MM.1S (cell line): ENCODE measurements at regions not wholly inside any gene's neighbourhood (a gene's known extent, or its start where the extent isn't known, plus 50 kb on each side); places are given as distances from the start of the nearest gene placed in this dataset.

Experiments used
- DNase-seq: peaks from one replicate; pipeline ENCODE4 v3.0.0-alpha.2; 2015
- H2AFZ ChIP-seq: fragments of 300-600 bp; sonication (generic); 2 replicates; pipeline ENCODE4 v1.6.0; 2016; ENCODE audit warnings: antibody characterized with exemption, low read length
- H3F3A ChIP-seq: fragments of 300-600 bp; sonication (generic); 2 replicates; pipeline ENCODE4 v1.6.1; 2016; ENCODE audit warnings: mild to moderate bottlenecking, antibody characterized with exemption, low read length, moderate library complexity, mixed read lengths; ENCODE audit not compliant: insufficient read depth
- H3K27ac ChIP-seq: fragments of 300-600 bp; sonication (generic); 2 replicates; pipeline ENCODE4 v1.5.1; 2016; ENCODE audit warnings: mild to moderate bottlenecking, low read length
- H3K27me3 ChIP-seq: fragments of 300-600 bp; sonication (generic); replicated peaks from 2 replicates; pipeline ENCODE4 v1.6.0; 2016; ENCODE audit warnings: low read length; ENCODE audit not compliant: insufficient read depth
- H3K36me3 ChIP-seq: fragments of 300-600 bp; sonication (generic); replicated peaks from 2 replicates; pipeline ENCODE4 v1.6.1; 2016; ENCODE audit warnings: mild to moderate bottlenecking, low read length, mixed read lengths; ENCODE audit not compliant: insufficient read depth
- H3K4me1 ChIP-seq: fragments of 300-600 bp; sonication (generic); 2 replicates; pipeline ENCODE4 v1.6.1; 2016; ENCODE audit warnings: low read length, mixed read lengths
- H3K4me2 ChIP-seq: fragments of 300-600 bp; sonication (generic); 2 replicates; pipeline ENCODE4 v1.6.0; 2016; ENCODE audit warnings: low read depth, low read length
- H3K4me3 ChIP-seq: fragments of 300-600 bp; sonication (generic); 2 replicates; pipeline ENCODE4 v1.5.1; 2016; ENCODE audit warnings: low read length, mixed read lengths
- H3K79me2 ChIP-seq: fragments of 300-600 bp; sonication (generic); 2 replicates; pipeline ENCODE4 v1.6.1; 2016; ENCODE audit warnings: mixed run types, low read length, mixed read lengths
- H3K9ac ChIP-seq: fragments of 300-600 bp; sonication (generic); 2 replicates; pipeline ENCODE4 v1.6.1; 2016; ENCODE audit warnings: low read length, mixed read lengths
- H3K9me2 ChIP-seq: fragments of 300-600 bp; sonication (generic); replicated peaks from 2 replicates; pipeline ENCODE4 v1.6.1; 2016; ENCODE audit warnings: mild to moderate bottlenecking, low read length, mixed read lengths; ENCODE audit not compliant: insufficient read depth
- H3K9me3 ChIP-seq: fragments of 300-600 bp; sonication (generic); replicated peaks from 2 replicates; pipeline ENCODE4 v1.6.1; 2016; ENCODE audit warnings: mild to moderate bottlenecking, low read length, mixed read lengths; ENCODE audit not compliant: insufficient read depth
- H4K20me1 ChIP-seq: fragments of 300-600 bp; sonication (generic); 2 replicates; pipeline ENCODE4 v1.6.1; 2016; ENCODE audit warnings: mild to moderate bottlenecking, low read length, moderate library complexity, mixed read lengths; ENCODE audit not compliant: insufficient read depth
- EZH2 ChIP-seq: fragments of 300-600 bp; sonication (generic); optimal IDR thresholded peaks from 2 replicates; pipeline ENCODE3; 2017; ENCODE audit warnings: low read depth, mild to moderate bottlenecking, antibody characterized with exemption, low read length, mixed read lengths
- EZH2phosphoT487 ChIP-seq: fragments of 300-600 bp; sonication (generic); IDR thresholded peaks from 2 replicates; pipeline ENCODE4 v1.6.1; 2018; ENCODE audit warnings: antibody characterized with exemption, low read length
- TF ChIP-seq, protein P1 (sequence below): fragments of 300-600 bp; sonication (generic); IDR thresholded peaks from 2 replicates; pipeline ENCODE4 v1.5.1; 2016; ENCODE audit warnings: antibody characterized with exemption, low read length, mixed read lengths

DNA sequence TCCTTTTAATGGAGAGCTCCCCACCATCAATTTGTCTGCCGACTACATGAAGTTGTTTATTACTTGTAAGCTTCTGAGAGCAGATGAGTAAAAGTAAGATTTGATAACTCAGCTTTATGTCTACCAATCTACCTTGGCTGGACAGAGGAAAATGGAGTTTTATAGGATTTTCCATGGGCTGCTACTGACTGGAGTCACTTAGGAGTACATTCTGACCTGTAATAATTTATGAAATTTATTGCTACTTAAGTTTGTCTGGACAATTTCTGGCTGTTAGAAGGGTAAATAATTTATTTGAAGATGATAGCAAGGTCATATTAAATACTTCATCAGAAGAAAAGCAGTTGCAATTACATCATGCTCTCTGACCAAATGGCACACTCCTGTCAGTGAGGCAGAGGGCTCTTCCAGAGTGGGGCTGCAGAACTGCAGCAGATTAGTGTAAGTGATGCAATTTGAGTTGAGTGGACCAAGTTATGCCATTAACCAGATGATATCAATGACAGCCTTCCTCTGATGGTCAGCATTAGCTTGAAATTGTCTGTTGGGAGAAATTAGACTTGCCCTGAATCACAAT, 736.7 kb upstream of the PTBP2 start:
- no peaks in the 10 kb centered on the region for H3K36me3 ChIP-seq
- H3K9me2 ChIP-seq = no peaks in the 10 kb centered on the region
- no peaks in the 10 kb centered on the region for H3F3A ChIP-seq
- no peaks in the 10 kb centered on the region for H3K27me3 ChIP-seq
- H3K4me1 ChIP-seq = no peaks in the 10 kb centered on the region
- no peak overlapping the region for H3K4me2 ChIP-seq
- H3K4me3 ChIP-seq = no peak overlapping the region
- no peaks in the 10 kb centered on the region for H3K79me2 ChIP-seq
- no peak overlapping the region for H3K9ac ChIP-seq
- no peak overlapping the region for H2AFZ ChIP-seq
- no peak for TF ChIP-seq EZH2
- TF ChIP-seq, protein P1, sequence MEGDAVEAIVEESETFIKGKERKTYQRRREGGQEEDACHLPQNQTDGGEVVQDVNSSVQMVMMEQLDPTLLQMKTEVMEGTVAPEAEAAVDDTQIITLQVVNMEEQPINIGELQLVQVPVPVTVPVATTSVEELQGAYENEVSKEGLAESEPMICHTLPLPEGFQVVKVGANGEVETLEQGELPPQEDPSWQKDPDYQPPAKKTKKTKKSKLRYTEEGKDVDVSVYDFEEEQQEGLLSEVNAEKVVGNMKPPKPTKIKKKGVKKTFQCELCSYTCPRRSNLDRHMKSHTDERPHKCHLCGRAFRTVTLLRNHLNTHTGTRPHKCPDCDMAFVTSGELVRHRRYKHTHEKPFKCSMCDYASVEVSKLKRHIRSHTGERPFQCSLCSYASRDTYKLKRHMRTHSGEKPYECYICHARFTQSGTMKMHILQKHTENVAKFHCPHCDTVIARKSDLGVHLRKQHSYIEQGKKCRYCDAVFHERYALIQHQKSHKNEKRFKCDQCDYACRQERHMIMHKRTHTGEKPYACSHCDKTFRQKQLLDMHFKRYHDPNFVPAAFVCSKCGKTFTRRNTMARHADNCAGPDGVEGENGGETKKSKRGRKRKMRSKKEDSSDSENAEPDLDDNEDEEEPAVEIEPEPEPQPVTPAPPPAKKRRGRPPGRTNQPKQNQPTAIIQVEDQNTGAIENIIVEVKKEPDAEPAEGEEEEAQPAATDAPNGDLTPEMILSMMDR = no peak
- TF ChIP-seq EZH2phosphoT487 = no peak
- H3K9me3 ChIP-seq = no peaks in the 10 kb centered on the region
- H4K20me1 ChIP-seq = no peaks in the 10 kb centered on the region
- no peak for DNase-seq
- no peak overlapping the region for H3K27ac ChIP-seq

DNA sequence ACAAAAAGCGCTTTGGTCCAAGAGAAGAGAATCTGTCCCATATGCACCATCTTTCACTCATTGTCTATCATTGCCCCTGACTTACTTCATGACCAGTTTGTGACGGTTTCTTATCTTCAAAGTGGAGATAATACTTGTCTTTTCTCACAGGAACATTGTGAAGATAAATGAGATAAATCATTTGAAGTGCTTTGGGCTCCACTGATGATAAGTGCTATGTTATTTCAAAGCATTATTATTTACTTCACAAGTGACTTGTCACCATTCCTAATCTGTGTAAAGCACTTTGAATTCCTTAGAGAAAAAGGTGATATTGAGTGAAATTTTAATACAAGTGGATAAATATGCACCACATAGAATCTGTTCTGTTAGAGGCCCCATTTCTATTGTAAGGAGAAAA, 731.6 kb upstream of the PTBP2 start:
- no peak overlapping the region for H2AFZ ChIP-seq
- no peak for DNase-seq
- H3K4me2 ChIP-seq = no peak overlapping the region

DNA sequence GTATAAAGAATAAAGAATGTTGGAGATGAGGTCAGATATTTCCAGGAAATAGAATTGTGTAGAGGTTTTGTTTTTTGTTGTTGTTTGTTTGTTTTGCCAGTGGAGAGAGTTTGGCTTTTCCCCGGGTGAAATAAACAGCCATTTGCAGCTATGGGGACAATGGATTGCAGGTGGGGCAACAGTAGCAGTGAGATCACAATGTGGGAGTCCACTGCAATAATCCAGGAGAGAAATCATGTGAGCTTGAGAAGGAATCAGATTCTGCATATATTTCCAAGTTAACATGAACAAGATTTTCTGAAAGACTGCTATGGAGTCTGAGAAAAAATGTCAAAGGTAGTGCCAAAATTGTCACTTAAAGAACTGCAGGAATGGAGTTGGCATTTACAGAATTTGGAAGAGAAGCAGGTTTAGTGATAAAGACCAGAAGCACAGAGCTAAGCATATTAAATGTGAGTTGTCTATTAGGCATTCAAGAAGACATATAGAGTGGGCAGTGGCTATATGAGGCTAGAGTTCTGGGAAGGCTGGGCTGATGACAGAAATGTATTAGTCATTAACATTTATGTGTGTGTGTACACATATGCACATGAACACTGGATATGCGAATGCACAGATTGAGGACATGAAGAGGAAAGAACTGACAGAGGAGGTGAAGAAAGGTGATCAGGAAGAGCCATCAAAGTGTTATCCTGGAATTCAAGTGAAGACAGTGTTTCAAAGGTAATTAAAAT, 729.6 kb upstream of the PTBP2 start:
- no peaks in the 10 kb centered on the region for H3K4me1 ChIP-seq
- no peaks in the 10 kb centered on the region for H3K79me2 ChIP-seq
- no peaks in the 10 kb centered on the region for H3K9me3 ChIP-seq
- no peak overlapping the region for H3K9ac ChIP-seq
- TF ChIP-seq EZH2 (no peak), EZH2phosphoT487 (no peak)
- TF ChIP-seq, protein P1 = no peak
- H3F3A ChIP-seq = no peaks in the 10 kb centered on the region
- no peak overlapping the region for H3K4me3 ChIP-seq
- H3K4me2 ChIP-seq = no peak overlapping the region
- no peaks in the 10 kb centered on the region for H4K20me1 ChIP-seq
- H3K27ac ChIP-seq = no peak overlapping the region
- H3K27me3 ChIP-seq = no peaks in the 10 kb centered on the region
- no peak for DNase-seq
- H3K9me2 ChIP-seq = no peaks in the 10 kb centered on the region
- H2AFZ ChIP-seq = no peak overlapping the region
- H3K36me3 ChIP-seq = no peaks in the 10 kb centered on the region

More for the DNA sequence above, 731.6 kb upstream of the PTBP2 start:
- H3K27me3 ChIP-seq = no peaks in the 10 kb centered on the region
- no peak overlapping the region for H3K4me3 ChIP-seq
- no peaks in the 10 kb centered on the region for H3K4me1 ChIP-seq
- no peaks in the 10 kb centered on the region for H3K9me2 ChIP-seq
- H3K9me3 ChIP-seq = no peaks in the 10 kb centered on the region
- no peaks in the 10 kb centered on the region for H3K79me2 ChIP-seq
- TF ChIP-seq, protein P1 = no peak
- TF ChIP-seq EZH2phosphoT487 (no peak), EZH2 (no peak)
- H4K20me1 ChIP-seq = no peaks in the 10 kb centered on the region
- no peak overlapping the region for H3K27ac ChIP-seq
- H3K9ac ChIP-seq = no peak overlapping the region
- no peaks in the 10 kb centered on the region for H3F3A ChIP-seq
- H3K36me3 ChIP-seq = no peaks in the 10 kb centered on the region
